ENCODE measurements at regions not wholly inside any gene's neighbourhood (a gene's known extent, or its start where the extent isn't known, plus 50 kb on each side); places are given as distances from the start of the nearest gene placed in this dataset.

DNA sequence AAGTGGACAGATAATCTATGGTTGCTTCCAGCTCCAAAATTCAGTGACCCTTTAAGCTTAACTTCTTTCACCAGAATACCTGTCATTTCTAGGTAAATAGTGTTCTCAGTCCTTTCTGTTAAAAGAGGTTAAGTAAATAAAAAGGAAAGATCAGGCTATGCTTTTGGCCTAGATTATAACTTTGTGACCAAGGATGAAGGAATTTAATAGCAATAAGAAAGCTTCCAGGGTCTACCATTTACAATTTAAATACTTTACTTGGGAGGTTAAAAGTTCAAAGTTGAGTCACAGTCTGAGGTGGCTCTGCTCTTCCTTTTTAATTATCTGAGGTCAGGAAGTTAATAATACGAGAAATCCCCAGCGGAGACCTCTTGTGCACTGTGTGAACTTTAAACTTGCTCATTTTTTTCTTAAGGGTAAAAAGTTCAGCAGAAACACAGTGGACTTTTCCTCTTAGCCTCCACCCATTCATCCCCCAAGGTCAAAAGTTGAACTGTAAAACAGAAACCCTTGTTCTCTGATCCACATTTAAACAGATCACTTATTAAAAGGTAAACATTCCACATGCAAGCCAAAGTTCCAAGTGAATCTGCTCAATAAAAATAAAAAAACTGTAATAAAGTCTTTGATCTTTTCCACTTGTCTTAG, 187.1 kb downstream of the NRIP1 start:
- Mint-ChIP-seq H3K9me3 (no peaks in the 10 kb centered on the region), H3K4me1 (no peaks in the 10 kb centered on the region), H3K27ac (no peak overlapping the region), H3K36me3 (ENCODE audit: low read depth) (no peaks in the 10 kb centered on the region), H3K27me3 (peaks cover 3% of the 10 kb centered on the region), H3K4me3 (no peak overlapping the region)
- ATAC-seq (replicated peaks), result no peak

DNA sequence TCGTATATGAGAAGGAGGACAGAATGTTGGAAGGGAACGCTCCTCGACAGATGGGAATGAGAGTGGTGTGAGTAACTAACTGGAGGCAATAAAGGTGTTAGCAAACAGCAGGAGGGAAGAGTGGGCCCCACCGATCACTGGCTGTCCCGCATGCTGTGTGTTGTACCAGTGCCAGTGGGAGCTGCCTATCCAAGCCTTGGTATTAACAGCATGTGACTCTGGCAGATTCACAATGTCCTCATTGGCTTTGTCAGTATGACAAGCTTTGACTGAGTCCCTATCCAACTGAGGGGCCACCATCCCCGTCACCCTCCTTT, 188.3 kb downstream of the NRIP1 start:
- Mint-ChIP-seq H3K4me1 (no peaks in the 10 kb centered on the region), H3K4me3 (no peak overlapping the region), H3K27me3 (no peaks in the 10 kb centered on the region), H3K27ac (no peak overlapping the region), H3K36me3 (ENCODE audit: low read depth) (no peaks in the 10 kb centered on the region), H3K9me3 (no peaks in the 10 kb centered on the region)
- ATAC-seq (replicated peaks), result no peak

DNA sequence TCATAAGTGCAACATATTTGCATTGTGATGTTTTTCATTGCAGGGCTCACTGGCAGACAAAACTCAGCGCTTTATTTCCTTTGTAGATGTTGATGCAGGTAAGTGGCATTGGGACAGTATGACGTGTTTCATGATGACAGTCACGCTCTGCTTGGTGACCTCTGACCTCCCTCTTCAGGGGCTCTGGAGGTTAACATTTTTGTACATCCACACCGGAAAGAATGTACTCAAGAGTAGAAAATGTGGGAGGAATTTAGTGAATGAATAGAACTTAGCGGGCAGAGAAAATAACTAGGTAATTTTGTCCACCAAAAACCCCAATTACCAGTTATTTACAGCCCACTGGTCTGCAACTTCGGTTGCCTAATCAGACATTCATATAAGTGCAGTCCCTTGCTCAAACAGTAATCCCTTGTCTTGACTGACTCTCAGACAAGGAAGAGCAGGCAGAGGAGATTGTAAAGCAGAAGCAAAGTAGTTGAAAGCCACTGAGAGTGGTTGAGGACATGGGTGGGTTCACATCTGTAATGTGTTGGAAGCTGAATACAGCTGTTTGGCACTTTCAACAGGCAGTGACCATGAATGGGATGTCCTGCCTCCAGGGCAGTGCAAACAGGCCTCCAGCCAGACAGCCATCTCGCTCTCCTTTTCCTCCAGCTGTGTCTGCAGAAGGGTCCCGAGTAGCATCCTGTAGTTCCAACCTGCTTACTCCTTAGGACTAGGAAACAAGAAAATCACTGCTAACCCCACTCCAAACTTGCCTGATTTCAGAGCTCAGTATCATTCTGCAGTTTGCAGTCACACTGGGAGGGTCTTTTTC, 188.9 kb downstream of the NRIP1 start:
- no peaks in the 10 kb centered on the region for H3K27me3 Mint-ChIP-seq
- no peak overlapping the region for H3K4me3 Mint-ChIP-seq
- no peaks in the 10 kb centered on the region for H3K9me3 Mint-ChIP-seq
- H3K36me3 Mint-ChIP-seq (ENCODE audit: low read depth), result no peaks in the 10 kb centered on the region
- no peak for ATAC-seq (replicated peaks)
- H3K4me1 Mint-ChIP-seq, result no peaks in the 10 kb centered on the region
- H3K27ac Mint-ChIP-seq, result no peak overlapping the region

DNA sequence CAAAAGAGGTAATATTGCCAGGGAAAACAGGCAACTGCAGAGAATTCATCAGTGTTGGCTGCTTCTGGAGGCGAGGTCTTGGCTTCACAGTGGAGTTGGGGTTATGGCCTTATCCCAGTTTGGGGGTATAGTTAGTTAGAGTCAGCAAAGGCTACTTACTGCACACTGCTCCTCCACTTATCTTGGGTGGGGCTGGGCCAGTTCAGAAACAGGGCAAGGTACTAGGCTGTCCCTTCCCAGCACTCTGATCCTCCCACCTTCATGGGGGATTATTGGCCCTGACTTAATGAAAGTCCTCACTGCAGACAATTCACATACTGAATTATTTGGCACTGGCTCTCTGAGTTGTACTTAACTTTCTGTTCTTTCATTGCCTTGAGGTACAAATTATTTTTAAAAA, 189.6 kb downstream of the NRIP1 start:
- Mint-ChIP-seq H3K27me3 (peaks cover 1% of the 10 kb centered on the region), H3K4me1 (no peaks in the 10 kb centered on the region), H3K9me3 (no peaks in the 10 kb centered on the region), H3K27ac (no peak overlapping the region), H3K36me3 (ENCODE audit: low read depth) (no peaks in the 10 kb centered on the region), H3K4me3 (no peak overlapping the region)
- ATAC-seq (replicated peaks), result no peak

DNA sequence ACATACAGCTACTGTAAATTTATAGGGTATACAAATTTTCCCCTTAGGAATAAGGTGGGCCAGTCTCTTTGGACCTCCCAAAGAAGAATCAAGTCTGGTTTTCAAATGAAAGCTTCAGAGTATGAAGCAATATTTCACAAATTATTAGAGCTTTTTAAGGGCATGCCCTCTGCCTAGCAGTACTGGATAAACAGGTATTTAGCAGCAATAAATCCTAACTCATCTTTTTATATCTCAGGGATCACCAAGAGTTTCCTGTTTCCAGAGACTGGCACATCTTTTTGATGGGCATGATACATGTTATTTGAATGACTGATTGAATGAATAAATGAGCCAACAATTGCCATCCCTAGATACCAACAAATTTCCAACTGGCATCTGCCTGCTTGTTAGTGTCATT, 190.4 kb downstream of the NRIP1 start:
- Mint-ChIP-seq H3K4me1 (no peaks in the 10 kb centered on the region), H3K9me3 (no peaks in the 10 kb centered on the region), H3K27me3 (peaks cover 4% of the 10 kb centered on the region), H3K4me3 (no peak overlapping the region), H3K36me3 (ENCODE audit: low read depth) (no peaks in the 10 kb centered on the region), H3K27ac (no peak overlapping the region)
- ATAC-seq (replicated peaks), result no peak

DNA sequence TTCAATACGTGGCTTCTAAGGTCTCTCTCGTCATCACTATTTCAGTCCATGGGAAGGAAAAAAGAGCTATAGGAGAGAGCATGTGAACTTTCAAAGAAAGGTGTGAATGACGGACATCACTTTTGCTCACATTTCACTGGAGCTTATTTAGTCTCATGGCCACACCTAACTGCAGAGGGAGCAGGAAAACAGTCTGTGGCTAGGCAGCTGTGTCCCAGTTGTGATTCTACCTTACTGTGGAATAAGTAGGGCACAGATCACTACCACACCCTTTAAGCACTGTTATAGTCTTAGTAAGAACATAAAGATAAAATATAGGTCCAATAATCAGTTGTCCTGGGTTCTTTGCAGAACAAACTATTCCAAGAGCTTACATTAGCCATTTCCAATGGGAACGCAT, 192.9 kb downstream of the NRIP1 start:
- Mint-ChIP-seq H3K4me1 (no peaks in the 10 kb centered on the region), H3K27me3 (peaks cover 4% of the 10 kb centered on the region), H3K9me3 (no peaks in the 10 kb centered on the region), H3K4me3 (no peak overlapping the region), H3K36me3 (ENCODE audit: low read depth) (no peaks in the 10 kb centered on the region), H3K27ac (no peak overlapping the region)
- no peak for ATAC-seq (replicated peaks)

DNA sequence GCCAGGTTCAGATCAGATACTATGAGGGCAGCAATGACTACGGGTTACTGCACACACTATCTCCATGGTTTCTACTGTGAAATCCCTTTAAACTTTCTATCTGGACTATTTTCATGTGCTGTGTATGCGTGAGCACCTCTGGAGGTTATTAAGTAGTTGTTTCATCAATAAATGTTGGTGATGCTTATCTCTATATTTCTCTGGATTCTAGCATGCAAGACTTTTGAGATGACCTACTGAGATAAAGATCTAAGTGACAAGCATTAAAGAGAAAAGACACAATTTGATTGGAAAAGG, 194.0 kb downstream of the NRIP1 start:
- H3K27me3 Mint-ChIP-seq, result peaks cover 4% of the 10 kb centered on the region
- H3K36me3 Mint-ChIP-seq (ENCODE audit: low read depth), result no peaks in the 10 kb centered on the region
- no peak overlapping the region for H3K27ac Mint-ChIP-seq
- H3K4me1 Mint-ChIP-seq, result no peaks in the 10 kb centered on the region
- no peak overlapping the region for H3K4me3 Mint-ChIP-seq
- no peak for ATAC-seq (replicated peaks)
- H3K9me3 Mint-ChIP-seq, result no peaks in the 10 kb centered on the region

DNA sequence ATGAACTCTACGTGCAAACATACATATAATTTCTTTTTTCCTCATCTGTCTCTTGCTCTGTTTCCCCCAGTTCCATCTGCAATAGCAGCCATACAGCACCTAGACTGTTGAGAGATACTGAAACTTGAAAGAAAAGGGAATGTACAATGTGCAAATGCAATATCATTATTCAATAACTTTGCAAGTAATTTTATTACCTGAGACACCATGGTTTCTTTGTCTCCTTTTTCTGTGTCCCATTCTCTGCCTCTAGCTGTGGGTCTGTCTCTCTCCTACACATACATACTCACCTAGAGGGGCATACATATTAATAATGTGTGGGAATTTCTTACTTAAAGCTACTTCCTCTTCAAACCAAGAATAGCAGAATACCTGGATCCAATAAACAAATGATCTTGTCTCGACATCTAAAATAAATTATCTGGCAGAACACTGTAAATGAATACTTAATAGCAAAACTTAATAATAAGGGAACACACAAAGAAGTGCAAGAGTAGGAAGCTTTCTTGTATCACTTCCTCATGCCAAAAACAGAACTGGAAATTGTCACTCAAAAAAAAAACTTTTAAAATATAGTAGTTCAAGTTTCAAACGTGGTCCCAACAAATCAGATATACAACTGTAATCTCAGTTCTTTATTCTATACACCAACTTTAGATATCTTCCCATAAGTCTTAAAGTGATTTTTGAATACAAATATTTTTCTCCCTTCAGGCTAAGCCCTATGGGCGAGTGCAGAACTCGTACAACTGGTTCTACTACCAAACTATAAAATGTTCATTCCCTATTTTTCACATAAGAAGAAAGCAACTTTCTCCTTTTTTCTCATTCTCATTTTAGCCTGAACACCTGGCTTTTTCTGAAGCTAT, 194.6 kb downstream of the NRIP1 start:
- no peak for ATAC-seq (replicated peaks)
- Mint-ChIP-seq H3K36me3 (ENCODE audit: low read depth) (no peaks in the 10 kb centered on the region), H3K4me3 (no peak overlapping the region), H3K9me3 (no peaks in the 10 kb centered on the region), H3K27ac (no peak overlapping the region), H3K4me1 (no peaks in the 10 kb centered on the region), H3K27me3 (peaks cover 4% of the 10 kb centered on the region)

DNA sequence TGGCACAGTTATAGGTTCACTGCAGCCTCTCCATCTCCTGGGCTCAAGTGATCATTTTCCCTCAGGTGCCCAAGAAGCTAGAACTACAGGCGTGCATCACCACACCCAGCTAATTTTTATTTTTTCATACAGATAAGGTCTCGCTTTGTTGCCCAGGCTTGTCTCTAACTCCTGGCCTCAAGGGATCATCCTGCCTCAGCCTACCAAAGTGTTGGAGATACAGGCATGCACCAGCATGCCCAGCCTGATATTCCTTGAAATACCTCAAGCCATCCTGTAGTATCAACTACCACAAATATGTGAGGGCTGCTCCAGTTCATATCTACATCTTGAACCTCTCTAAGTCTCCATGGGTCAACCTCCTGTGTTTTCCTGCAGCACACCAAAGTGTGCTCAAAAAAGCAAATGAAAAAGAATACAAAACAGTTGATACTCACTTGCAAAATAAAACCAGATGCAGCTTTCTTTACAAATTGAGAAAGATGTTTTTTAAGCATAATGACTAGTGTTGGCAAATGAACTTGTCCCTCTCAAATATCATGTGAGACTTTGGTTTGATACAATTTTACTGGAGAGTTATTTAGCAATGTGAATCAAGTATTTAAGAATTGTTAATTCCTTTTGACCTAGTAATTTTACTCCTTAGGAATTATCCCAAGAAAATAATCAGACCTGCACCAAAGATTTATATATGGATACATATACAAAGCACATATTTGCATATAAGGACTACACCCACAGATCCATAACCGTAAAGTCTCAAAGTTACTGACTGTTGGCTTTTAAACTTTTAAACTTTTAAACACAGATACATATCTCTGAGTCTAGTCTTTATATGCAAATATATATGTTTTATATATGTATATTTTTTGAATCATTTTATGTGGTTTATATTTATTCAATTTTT, 197.7 kb downstream of the NRIP1 start:
- Mint-ChIP-seq H3K27me3 (peaks cover 4% of the 10 kb centered on the region), H3K4me3 (no peak overlapping the region), H3K27ac (no peak overlapping the region), H3K4me1 (no peaks in the 10 kb centered on the region), H3K9me3 (no peaks in the 10 kb centered on the region), H3K36me3 (ENCODE audit: low read depth) (no peaks in the 10 kb centered on the region)
- no peak for ATAC-seq (replicated peaks)

DNA sequence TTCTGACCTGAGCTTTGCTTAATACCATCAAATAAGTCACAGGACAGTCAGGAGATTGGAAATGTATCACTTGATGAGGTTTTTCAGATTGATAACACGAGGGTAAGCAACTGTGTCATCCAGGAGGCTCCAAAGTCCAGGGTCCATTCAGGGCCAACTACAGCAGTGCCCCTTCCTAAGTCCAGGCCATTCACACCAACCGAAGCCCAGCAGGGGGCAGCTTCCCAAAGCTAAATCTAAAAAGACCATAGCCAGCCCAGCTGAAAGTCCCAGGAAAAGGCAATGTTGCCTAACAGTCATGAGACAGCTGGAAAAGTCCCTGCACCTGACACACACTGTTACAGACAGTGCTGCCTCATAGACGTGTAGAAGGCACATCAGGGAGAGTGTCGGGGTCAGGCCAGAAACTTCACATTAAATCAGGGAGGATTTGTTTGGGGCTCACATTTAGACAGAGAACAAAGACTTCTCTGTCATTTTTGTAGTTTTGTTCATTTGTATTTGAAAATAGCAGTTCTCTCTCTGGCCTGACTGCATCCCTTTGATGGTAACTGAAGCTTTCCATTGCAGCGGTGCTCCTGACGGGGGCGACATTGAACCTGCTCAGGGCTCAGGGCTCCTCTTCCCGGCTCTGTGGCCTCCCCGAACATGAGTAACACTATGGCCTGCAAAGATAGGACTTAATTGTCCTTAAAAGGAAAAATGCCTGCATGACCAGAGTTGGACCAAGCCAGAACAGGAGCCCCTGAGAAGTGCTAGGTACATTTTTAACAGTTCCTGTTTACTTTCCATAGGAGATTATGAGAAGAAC, 200.4 kb downstream of the NRIP1 start:
- ATAC-seq (replicated peaks), result peak; percentile 77
- no peaks in the 10 kb centered on the region for H3K4me1 Mint-ChIP-seq
- no peaks in the 10 kb centered on the region for H3K9me3 Mint-ChIP-seq
- no peaks in the 10 kb centered on the region for H3K36me3 Mint-ChIP-seq (ENCODE audit: low read depth)
- no peak overlapping the region for H3K27ac Mint-ChIP-seq
- no peaks in the 10 kb centered on the region for H3K27me3 Mint-ChIP-seq
- no peak overlapping the region for H3K4me3 Mint-ChIP-seq

DNA sequence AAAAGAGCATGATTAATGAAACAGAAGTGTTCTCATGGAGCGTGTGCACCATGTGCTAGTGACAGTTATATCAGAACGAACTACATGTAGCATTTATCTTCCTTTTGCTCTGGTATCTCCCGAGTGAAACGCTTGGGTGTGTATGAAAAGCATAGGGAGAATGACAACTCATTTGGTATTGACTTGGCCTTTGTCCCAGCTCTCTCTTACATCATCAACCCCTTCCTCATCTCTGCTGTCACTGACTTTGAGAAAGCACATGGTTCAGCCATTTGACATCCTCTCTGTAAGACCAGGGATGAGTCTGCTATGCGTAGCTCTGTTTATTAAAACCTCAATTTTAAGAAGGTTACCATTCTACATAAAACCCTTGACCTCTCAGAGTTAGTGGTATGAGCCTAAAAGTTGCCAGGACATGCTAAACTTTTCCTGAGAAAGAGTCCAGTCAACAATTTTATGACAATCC, 201.0 kb downstream of the NRIP1 start:
- Mint-ChIP-seq H3K9me3 (no peaks in the 10 kb centered on the region), H3K36me3 (ENCODE audit: low read depth) (no peaks in the 10 kb centered on the region), H3K4me1 (no peaks in the 10 kb centered on the region), H3K4me3 (no peak overlapping the region), H3K27me3 (no peaks in the 10 kb centered on the region), H3K27ac (no peak overlapping the region)
- ATAC-seq (replicated peaks), result no peak

DNA sequence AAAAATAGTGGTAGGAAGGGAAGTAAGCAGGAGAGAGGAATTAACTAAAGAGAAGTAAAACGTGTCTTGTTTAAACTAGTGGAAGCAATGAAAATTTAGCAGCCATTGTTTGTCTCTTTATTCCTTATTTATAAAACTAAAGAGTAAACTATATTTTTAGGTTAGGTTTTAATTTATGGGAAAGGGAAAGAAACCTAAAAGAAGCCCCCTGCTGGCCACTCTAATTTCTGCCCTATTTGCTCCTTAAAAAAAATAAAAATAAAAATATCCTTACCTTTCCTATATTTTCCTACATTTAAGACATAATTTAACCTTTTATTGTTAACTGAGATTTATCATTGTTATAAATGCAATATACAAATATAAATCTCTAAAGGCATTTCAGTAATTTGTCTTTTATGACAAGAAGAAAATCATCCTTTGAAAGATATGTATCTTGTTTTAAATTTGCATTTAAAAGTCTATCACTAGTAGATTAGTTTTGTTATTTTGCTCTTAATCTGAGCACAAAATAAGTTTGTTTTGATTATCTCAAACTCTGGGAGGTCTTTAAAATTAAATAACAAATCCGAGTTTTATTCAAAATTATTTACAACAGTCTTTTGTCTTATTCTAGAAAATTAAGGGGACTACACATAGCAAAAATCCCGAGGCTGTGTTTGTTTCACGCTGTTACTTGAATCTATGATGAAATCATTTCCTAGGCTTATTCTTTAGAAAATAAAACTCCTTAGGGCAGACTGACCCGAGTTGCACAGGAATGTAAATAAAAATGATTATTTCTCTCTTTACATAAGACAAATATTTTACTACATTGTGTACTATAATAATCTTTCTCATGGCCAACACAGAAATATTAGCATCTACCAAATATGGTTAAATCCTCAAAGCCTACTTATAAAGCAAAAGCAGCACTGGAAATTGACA, 201.7 kb downstream of the NRIP1 start:
- Mint-ChIP-seq H3K36me3 (ENCODE audit: low read depth) (no peaks in the 10 kb centered on the region), H3K27me3 (no peaks in the 10 kb centered on the region), H3K27ac (no peak overlapping the region), H3K4me1 (no peaks in the 10 kb centered on the region), H3K4me3 (no peak overlapping the region), H3K9me3 (no peaks in the 10 kb centered on the region)
- no peak for ATAC-seq (replicated peaks)

DNA sequence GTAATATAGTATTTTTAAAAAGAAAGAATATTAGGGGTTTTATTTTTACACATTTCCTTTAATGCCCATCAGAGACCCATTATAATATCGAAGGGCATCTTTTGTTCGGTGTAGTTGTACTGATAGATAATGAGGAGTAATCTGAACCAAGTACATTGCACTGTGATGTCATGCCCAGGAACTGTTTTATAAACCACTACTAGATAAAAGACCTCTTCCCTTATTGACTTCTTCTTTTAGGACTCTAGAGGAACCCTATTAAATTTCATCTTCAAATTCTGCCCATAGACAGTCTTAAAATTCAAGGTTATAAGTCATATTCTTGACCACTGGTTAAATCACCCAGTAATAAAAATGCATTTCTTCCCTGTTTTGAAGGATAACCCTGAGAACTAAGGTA, 206.5 kb downstream of the NRIP1 start:
- Mint-ChIP-seq H3K27me3 (peaks cover 3% of the 10 kb centered on the region), H3K4me3 (no peak overlapping the region), H3K4me1 (no peaks in the 10 kb centered on the region), H3K27ac (no peak overlapping the region), H3K9me3 (peaks cover 3% of the 10 kb centered on the region), H3K36me3 (ENCODE audit: low read depth) (no peaks in the 10 kb centered on the region)
- ATAC-seq (replicated peaks), result no peak
